NCI-H460 (cell line): ENCODE measurements at regions not wholly inside any gene's neighbourhood (a gene's known extent, or its start where the extent isn't known, plus 50 kb on each side); places are given as distances from the start of the nearest gene placed in this dataset.
"Not testable (repeated sequence)": the region's sequence is repeated elsewhere in the genome, so short reads cannot be mapped to it uniquely, and the experiment has no call there.

Experiments
- DNase-seq: peaks from one replicate; pipeline ENCODE4 v3.0.0-alpha.2; 2016; ENCODE audit warnings: low read depth; ENCODE audit errors: extremely low read depth

GRCh38 chr11:93032580-93032979, 63.1 kb downstream of the MTNR1B start:
- DNase-seq = no peak

DNA sequence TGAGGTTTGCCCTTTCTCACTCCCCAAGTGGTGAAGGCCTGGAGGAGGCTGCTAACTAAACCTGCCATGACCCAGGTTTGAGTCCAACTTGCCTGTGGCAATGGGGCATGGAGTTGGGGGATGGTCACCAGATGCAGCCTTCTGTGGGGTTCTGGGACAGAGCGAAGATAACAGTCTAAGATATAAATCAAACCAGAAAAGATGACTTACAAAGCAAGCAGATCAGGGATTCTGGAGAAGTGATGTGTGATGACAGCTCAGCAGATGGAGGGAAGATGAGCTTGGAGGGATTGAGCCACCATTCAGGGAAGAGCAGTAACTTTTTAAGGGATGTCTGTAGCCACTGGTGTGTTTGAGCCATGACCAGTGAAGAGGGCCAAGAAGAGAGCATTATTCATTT, 63.6 kb downstream of the MTNR1B start:
- DNase-seq = no peak

- no peak for DNase-seq
These were observed 64.7 kb downstream of the MTNR1B start for GRCh38 chr11:93034031-93034722.

- DNase-seq = no peak
These were observed 65.2 kb downstream of the MTNR1B start for GRCh38 chr11:93034723-93035039.

GRCh38 chr11:93038521-93038920, 69.1 kb downstream of the MTNR1B start:
- DNase-seq = no peak

DNA sequence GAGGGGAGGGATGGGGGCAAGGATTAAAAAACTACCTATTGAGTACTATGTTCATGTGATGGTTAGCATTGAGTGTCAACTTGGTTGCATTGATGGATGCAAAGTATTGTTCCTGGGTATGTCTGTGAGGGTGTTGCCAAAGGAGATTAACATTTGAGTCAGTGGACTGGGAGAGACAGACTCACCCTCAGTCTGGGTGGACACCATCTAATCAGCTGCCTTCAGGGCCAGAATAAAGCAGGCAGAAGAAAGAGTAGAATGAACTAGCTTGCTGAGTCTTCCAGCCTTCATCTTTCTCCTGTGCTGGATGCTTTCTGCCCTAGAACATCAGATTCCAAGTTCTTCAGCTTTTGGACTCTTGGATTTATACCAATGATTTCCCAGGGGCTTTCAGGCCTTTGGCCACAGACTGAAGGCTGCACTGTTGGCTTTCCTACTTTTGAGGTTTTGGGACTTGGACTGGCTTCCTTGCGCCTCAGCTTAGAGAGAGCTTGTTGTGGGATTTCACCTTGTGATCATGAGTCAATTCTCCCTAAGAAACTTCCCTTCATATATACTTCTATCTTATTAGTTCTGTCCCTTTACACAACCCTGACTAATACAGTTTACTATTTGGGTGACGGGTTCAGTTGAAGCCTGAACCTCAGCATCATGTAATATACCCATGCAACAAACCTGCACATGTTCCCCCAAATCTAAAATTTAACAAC, 70.2 kb downstream of the MTNR1B start:
- no peak for DNase-seq

GRCh38 chr11:93041682-93042081, 72.2 kb downstream of the MTNR1B start:
- no peak for DNase-seq

- not testable (repeated sequence) for DNase-seq
These were observed 73.7 kb downstream of the MTNR1B start for GRCh38 chr11:93043186-93043585.

GRCh38 chr11:93049740-93050139, 80.3 kb downstream of the MTNR1B start:
- DNase-seq = no peak

DNA sequence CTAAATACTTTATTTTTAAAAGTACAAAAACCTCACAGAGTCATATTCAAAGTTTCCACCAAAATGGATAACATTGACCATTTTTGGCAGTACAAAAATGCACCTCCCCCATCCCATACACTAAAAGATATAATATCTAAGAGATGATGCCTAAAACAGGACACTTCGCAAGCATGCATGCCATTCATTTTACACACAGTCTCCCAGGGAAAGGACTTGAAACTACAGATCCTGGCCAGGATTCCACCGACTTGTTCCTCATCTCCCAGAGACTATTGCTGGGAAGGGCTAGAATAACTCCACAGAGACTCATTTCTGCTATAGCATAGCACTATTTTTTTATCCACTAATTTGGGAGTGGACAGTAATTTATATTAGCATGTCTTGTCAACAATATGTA, 81.7 kb downstream of the MTNR1B start:
- no peak for DNase-seq

DNA sequence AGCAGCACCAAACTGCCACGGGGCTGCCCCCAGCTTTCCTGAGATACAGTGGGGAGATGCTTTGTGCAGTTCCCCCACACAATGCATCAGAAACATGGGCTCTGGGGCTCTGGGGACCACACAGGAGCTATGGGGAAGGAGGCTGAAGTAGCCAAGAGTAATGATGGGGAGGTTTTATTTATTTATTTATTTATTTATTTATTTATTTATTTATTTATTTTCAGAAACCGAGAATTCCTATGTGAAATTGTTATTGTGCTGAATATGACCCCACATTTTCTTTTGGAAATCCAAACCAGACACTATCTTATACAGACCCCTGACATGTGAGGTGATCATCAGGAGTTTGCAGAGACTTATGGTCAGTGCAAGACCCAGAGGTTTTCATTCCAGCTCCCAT, 84.4 kb downstream of the MTNR1B start:
- DNase-seq = no peak

DNA sequence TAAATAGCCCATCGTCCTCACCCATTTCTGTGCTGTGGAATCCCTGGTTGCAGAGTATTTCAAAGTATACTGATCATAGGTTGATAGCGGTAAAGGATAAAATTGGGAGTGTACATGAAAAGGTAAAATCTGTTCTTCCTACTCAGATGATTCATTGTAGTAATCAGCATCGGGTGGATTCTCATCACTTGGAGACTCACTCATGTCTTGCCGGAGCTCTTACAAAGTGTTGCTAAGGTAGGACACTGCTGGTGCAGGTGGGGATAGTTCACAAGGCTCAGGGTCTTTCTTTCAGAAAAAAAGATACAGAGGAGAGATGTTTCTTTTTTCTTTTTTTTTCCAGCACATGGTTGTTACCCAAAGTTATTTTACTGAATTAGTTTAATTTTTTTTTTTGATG, 84.8 kb downstream of the MTNR1B start:
- peak; percentile 13 for DNase-seq

GRCh38 chr11:93054881-93055280, 85.4 kb downstream of the MTNR1B start:
- DNase-seq = peak; percentile 94

DNA sequence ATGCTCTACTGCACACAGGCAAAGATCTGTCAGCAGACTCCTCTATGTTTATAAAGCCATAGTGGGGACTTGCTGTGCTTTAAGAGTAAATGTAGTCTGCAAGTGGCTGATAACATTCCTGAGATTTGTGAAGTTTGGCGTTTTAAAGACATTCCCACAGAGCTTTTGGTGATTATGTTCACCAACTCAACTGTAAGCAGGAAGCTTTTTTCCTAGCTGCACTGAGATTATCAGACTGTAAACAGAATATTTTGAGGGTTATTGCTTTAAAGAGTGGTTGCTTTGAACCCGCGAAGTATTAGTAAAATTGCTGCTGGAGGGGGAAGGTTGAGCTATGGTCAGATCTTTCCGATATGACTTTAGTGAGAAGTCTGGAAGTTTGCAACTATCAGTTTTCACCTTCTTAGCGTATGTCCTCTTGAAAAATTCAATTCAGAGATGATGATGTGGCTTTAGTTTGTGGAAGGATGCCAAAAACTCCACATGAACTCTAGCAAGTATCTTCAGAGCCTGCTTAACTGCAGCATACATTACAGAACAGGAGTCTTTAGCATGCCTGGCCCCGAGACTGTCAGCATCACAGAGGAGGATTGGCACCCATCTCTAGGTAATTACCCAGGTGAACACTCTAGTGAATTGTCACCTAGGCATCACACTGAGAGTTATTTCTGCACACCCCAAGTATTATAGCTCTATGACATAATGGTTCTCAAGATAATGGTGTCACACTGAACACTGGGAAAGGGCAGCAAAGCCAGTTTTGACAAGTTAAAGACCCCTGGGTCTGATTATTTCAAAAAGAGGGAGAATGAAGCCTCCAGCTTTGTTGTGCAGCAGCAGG, 89.9 kb downstream of the MTNR1B start:
- no peak for DNase-seq

DNA sequence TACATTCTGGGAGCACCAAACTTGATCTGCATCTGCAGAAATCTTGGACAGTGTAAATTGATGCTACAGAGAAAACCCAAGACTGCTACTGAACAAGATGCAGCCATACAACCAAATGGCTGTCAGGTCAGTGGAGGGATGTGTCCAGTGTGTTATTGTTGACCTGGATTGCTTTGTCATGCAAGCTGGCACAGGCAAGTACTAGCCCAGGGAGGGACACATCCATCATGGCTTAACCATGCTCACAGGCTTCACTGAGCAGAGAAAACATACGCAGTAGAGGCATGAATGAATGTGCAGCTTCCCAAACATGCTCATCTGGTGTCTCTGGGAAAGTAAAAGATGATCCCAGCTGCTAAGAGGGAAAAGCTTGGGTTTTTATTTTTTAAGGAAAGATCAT, 93.6 kb downstream of the MTNR1B start:
- peak; percentile 43 for DNase-seq

GRCh38 chr11:93065074-93065674, 95.7 kb downstream of the MTNR1B start:
- peak; percentile 30 for DNase-seq

DNA sequence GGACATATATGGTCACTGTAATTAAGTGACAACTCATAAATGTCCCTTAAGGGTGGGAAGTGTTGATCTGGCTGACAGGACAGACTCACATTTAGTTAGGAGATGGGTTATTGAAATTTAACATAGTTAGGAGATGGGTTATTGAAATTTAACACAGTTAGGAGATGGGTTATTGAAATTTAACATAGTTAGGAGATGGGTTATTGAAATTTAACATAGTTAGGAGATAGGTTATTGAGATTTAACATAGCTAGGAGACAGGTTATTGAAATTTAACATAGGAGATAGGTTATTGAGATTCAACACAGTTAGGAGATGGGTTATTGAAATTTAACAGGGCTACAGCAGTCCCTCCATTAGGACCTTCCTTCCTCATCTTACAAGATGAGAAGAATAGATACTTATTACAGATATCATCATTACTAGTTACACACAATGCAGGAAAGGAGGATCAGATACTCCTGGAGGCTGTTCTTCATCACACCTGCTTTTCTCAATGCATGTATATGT, 98.5 kb downstream of the MTNR1B start:
- DNase-seq = no peak

- no peak for DNase-seq
These were observed 102.9 kb downstream of the MTNR1B start for GRCh38 chr11:93072229-93072914.

GRCh38 chr11:93073026-93073425, 103.6 kb downstream of the MTNR1B start:
- no peak for DNase-seq

DNA sequence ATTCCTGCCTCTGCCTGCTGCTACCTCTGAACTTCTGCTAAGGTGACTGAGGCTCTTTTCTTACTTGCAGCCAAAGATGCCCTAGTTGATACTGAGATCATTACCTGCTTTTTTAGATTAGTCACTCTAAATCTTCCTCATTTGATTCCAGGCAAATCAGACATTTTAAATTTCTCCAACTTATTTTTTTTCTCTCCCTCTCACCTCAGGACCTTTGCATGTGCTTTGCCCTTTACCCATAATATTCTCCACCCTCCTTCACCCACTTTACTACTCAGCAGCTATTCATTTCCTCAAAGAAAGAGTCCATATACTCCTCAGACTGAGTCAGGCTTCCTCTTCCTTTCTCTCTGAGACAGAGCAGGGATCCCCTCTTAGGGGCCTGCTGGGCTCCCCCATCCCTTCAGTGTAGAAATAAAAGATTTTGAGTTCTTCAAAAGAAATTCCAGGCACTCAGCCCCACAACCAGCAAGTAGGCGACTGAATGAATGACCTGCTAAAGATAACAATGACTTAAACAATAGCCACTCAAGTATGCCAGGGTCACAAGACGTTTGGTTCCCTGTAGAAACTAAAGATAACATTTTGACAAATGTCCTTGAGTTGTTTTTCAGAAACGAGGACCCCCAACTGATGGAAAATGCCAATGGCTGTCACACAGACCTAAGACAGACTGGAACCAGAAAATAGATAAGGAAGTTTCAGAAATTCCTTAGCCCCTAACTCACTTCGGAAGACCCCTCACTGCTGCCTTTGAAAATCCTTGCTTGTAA, 104.2 kb downstream of the MTNR1B start:
- no peak for DNase-seq
